Astrocyte (in vitro differentiated cells and primary cell): ENCODE measurements at regions not wholly inside any gene's neighbourhood (a gene's known extent, or its start where the extent isn't known, plus 50 kb on each side); places are given as distances from the start of the nearest gene placed in this dataset.
"Not testable (repeated sequence)": the region's sequence is repeated elsewhere in the genome, so short reads cannot be mapped to it uniquely, and the experiment has no call there.

Source experiments
- DNase-seq: peaks from one replicate; pipeline ENCODE4 v3.0.0-alpha.2; 2010; ENCODE audit warnings: low read depth
- FAIRE-seq: peaks from 2 replicates; lab custom pipeline; 2011; peaks lifted over from hg19 to GRCh38; lab: Jason Lieb, UNC
- H2AFZ ChIP-seq: 2 replicates; pipeline ENCODE4 v1.6.0; 2012; ENCODE audit warnings: low read depth, low read length, inconsistent platforms
- H3K27ac ChIP-seq: 2 replicates; pipeline ENCODE4 v1.5.1; 2011; ENCODE audit warnings: low read depth, low read length, inconsistent platforms
- H3K27me3 ChIP-seq: 2 replicates; pipeline ENCODE4 v1.6.0; 2011; ENCODE audit warnings: low read length, inconsistent platforms; ENCODE audit not compliant: insufficient read depth
- H3K36me3 ChIP-seq: 2 replicates; pipeline ENCODE4 v1.5.1; 2011; ENCODE audit warnings: low read length, inconsistent platforms; ENCODE audit not compliant: insufficient read depth
- H3K4me1 ChIP-seq: 2 replicates; pipeline ENCODE4 v1.5.1; 2011; ENCODE audit warnings: low read length, inconsistent platforms; ENCODE audit not compliant: insufficient read depth
- H3K4me2 ChIP-seq: 2 replicates; pipeline ENCODE4 v1.6.0; 2012; ENCODE audit warnings: low read length, inconsistent platforms
- H3K4me3 ChIP-seq: 2 replicates; pipeline ENCODE4 v1.5.1; 2011; ENCODE audit warnings: low read depth, mild to moderate bottlenecking, low read length, inconsistent platforms; ENCODE audit not compliant: insufficient read depth
- H3K79me2 ChIP-seq: 2 replicates; pipeline ENCODE4 v1.6.0; 2012; ENCODE audit warnings: mild to moderate bottlenecking, low read length, inconsistent platforms; ENCODE audit not compliant: insufficient read depth
- H3K9ac ChIP-seq: 2 replicates; pipeline ENCODE4 v1.6.0; 2012; ENCODE audit warnings: mild to moderate bottlenecking, low read length, inconsistent platforms
- H3K9me3 ChIP-seq: 2 replicates; pipeline ENCODE4 v1.5.1; 2012; ENCODE audit warnings: low read depth, mild to moderate bottlenecking, low read length, inconsistent platforms; ENCODE audit not compliant: insufficient read depth
- H4K20me1 ChIP-seq: 2 replicates; pipeline ENCODE4 v1.6.0; 2012; ENCODE audit warnings: low read length, inconsistent platforms; ENCODE audit not compliant: insufficient read depth
- H3K27ac Mint-ChIP-seq: one replicate; pipeline ENCODE4 v1.8.0; 2021; ENCODE audit warnings: mild to moderate bottlenecking, mixed read lengths; ENCODE audit not compliant: unreplicated experiment
- H3K27me3 Mint-ChIP-seq: one replicate; pipeline ENCODE4 v1.8.0; 2021; ENCODE audit warnings: low read depth, mixed read lengths; ENCODE audit not compliant: unreplicated experiment
- H3K36me3 Mint-ChIP-seq: one replicate; pipeline ENCODE4 v1.8.0; 2021; ENCODE audit warnings: low read depth, mixed read lengths; ENCODE audit not compliant: unreplicated experiment
- H3K4me1 Mint-ChIP-seq: one replicate; pipeline ENCODE4 v1.8.0; 2021; ENCODE audit warnings: low read depth, mixed read lengths; ENCODE audit not compliant: unreplicated experiment
- H3K4me3 Mint-ChIP-seq: one replicate; pipeline ENCODE4 v1.8.0; 2021; ENCODE audit warnings: mild to moderate bottlenecking, moderate library complexity, mixed read lengths; ENCODE audit not compliant: unreplicated experiment
- H3K9me3 Mint-ChIP-seq: one replicate; pipeline ENCODE4 v1.8.0; 2021; ENCODE audit warnings: mild to moderate bottlenecking, mixed read lengths; ENCODE audit not compliant: unreplicated experiment
- EZH2 ChIP-seq: IDR thresholded peaks from 2 replicates; pipeline ENCODE4 v1.6.1; 2012; ENCODE audit warnings: mild to moderate bottlenecking, low read length, inconsistent platforms; ENCODE audit not compliant: insufficient read depth
- TF ChIP-seq, protein P1 (sequence below): IDR thresholded peaks from 2 replicates; pipeline ENCODE4 v1.5.1; 2011; ENCODE audit warnings: low read depth, mild to moderate bottlenecking, inconsistent platforms, low read length, moderate library complexity; ENCODE audit not compliant: insufficient read depth

DNA sequence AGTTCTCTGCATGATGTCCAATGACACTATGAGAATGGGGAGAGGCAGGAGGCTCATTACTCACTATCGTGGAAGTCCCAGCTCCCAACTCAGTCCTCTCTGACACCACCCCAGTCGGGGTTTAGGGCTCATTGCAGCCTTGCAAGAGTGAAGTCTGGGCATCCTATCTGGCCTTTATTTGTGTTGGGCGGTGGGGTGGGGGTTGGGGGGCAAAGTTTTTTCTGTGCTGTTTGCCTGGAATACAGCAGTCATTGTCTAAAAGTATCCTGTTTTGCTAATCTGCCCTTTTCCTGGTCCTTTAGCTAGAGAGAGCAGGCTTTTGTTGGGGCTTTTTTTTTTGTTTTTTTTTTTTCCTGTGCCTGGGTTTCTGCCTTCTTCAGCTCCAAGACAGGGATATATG lies 174.2 kb downstream of the MYLK4 start:
- H2AFZ ChIP-seq = no peak overlapping the region
- peaks cover 8% of the 10 kb centered on the region for H3K4me1 ChIP-seq
- FAIRE-seq (no peak), DNase-seq (no peak)
- Mint-ChIP-seq H3K9me3 (no peaks in the 10 kb centered on the region), H3K4me1 (peaks cover 17% of the 10 kb centered on the region), H3K36me3 (no peaks in the 10 kb centered on the region), H3K27ac (no peak overlapping the region), H3K4me3 (no peak overlapping the region), H3K27me3 (no peaks in the 10 kb centered on the region)
- no peaks in the 10 kb centered on the region for H3K27me3 ChIP-seq
- no peaks in the 10 kb centered on the region for H3K9me3 ChIP-seq
- TF ChIP-seq, protein P1, sequence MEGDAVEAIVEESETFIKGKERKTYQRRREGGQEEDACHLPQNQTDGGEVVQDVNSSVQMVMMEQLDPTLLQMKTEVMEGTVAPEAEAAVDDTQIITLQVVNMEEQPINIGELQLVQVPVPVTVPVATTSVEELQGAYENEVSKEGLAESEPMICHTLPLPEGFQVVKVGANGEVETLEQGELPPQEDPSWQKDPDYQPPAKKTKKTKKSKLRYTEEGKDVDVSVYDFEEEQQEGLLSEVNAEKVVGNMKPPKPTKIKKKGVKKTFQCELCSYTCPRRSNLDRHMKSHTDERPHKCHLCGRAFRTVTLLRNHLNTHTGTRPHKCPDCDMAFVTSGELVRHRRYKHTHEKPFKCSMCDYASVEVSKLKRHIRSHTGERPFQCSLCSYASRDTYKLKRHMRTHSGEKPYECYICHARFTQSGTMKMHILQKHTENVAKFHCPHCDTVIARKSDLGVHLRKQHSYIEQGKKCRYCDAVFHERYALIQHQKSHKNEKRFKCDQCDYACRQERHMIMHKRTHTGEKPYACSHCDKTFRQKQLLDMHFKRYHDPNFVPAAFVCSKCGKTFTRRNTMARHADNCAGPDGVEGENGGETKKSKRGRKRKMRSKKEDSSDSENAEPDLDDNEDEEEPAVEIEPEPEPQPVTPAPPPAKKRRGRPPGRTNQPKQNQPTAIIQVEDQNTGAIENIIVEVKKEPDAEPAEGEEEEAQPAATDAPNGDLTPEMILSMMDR = no peak
- no peak for TF ChIP-seq EZH2
- H3K79me2 ChIP-seq = no peaks in the 10 kb centered on the region
- no peak overlapping the region for H3K9ac ChIP-seq
- H3K4me2 ChIP-seq = no peak overlapping the region
- no peaks in the 10 kb centered on the region for H3K36me3 ChIP-seq
- no peak overlapping the region for H3K4me3 ChIP-seq
- no peaks in the 10 kb centered on the region for H4K20me1 ChIP-seq
- H3K27ac ChIP-seq = no peak overlapping the region

DNA sequence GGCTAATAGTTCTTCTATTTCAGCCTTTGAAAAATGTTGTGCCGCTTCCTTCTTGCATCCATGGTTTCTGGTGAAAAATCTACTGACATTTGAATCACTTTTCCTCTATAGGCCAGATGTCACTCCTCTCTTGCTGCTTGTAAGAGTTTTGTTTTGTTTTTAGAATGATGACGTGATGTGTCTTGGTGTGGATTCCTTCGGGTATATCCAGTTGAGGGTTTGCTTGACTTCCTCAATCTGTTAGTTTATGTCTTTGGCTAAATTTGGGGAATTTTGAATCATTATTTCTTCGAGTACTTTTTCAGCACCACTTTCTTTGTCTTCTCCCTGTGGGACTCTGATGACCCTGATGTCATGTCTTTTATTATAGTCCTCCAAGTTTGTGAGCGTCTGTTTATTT lies 175.5 kb downstream of the MYLK4 start:
- H3K4me3 ChIP-seq = no peak overlapping the region
- H2AFZ ChIP-seq = no peak overlapping the region
- H3K9me3 Mint-ChIP-seq = peaks cover 2% of the 10 kb centered on the region
- no peak overlapping the region for H3K27ac Mint-ChIP-seq
- H3K27me3 Mint-ChIP-seq = no peaks in the 10 kb centered on the region
- no peaks in the 10 kb centered on the region for H3K79me2 ChIP-seq
- H3K27me3 ChIP-seq = no peaks in the 10 kb centered on the region
- no peaks in the 10 kb centered on the region for H4K20me1 ChIP-seq
- peaks cover 8% of the 10 kb centered on the region for H3K4me1 ChIP-seq
- H3K4me3 Mint-ChIP-seq = no peak overlapping the region
- H3K9ac ChIP-seq = no peak overlapping the region
- H3K36me3 Mint-ChIP-seq = no peaks in the 10 kb centered on the region
- no peak for FAIRE-seq
- no peaks in the 10 kb centered on the region for H3K36me3 ChIP-seq
- H3K27ac ChIP-seq = no peak overlapping the region
- TF ChIP-seq, protein P1 = no peak
- TF ChIP-seq EZH2 = no peak
- no peak for DNase-seq
- no peak overlapping the region for H3K4me2 ChIP-seq
- H3K9me3 ChIP-seq = no peaks in the 10 kb centered on the region
- H3K4me1 Mint-ChIP-seq = peaks cover 14% of the 10 kb centered on the region

DNA sequence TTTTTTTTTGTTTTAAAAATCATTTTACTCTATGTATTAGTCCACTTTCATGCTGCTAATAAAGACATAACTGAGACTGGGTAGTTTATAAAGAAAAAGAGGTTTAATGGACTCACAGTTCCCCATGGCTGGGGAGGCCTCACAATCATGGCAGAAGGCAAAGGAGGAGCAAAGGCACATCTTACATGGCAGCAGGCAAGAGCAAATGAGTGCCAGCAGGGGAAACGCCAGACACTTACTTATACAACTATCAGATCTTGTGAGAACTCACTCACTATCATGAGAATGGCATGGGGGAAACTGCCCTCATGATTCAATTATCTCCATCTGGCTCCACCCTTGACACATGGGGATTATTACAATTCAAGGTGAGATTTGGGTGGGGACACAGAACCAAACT lies 181.3 kb downstream of the MYLK4 start:
- FAIRE-seq, H3K4me3 Mint-ChIP-seq, H4K20me1 ChIP-seq, H3K4me1 Mint-ChIP-seq, H3K36me3 Mint-ChIP-seq, DNase-seq, H2AFZ ChIP-seq, H3K4me3 ChIP-seq, H3K27ac ChIP-seq, H3K36me3 ChIP-seq, H3K27me3 ChIP-seq, H3K79me2 ChIP-seq, H3K4me2 ChIP-seq, H3K9me3 ChIP-seq, H3K9ac ChIP-seq, H3K4me1 ChIP-seq, H3K27ac Mint-ChIP-seq: not testable (repeated sequence)
- Mint-ChIP-seq H3K9me3 (peaks cover 14% of the 10 kb centered on the region), H3K27me3 (peaks cover 12% of the 10 kb centered on the region)
